Testis (tissue), 2 donors: ENCODE measurements at regions not wholly inside any gene's neighbourhood (a gene's known extent, or its start where the extent isn't known, plus 50 kb on each side); places are given as distances from the start of the nearest gene placed in this dataset.

Source experiments
- DNase-seq: peaks from one replicate; pipeline ENCODE4 v3.0.0-alpha.2; 2019
- H3K27ac ChIP-seq, 2 donors: fragments of 200-600 bp; sonication (generic); one replicate each; pipeline ENCODE4 v1.5.1; 2019
- H3K27me3 ChIP-seq: fragments of 200-600 bp; sonication (generic); one replicate; pipeline ENCODE4 v1.5.1; 2019
- H3K36me3 ChIP-seq: fragments of 200-600 bp; sonication (generic); one replicate; pipeline ENCODE4 v1.5.1; 2017; ENCODE audit warnings: low read depth; ENCODE audit errors: missing control alignments
- H3K4me1 ChIP-seq: fragments of 200-600 bp; sonication (generic); one replicate; pipeline ENCODE4 v1.5.1; 2019
- H3K4me3 ChIP-seq, 2 donors: fragments of 200-600 bp; sonication (generic); one replicate each; pipeline ENCODE4 v1.5.1; 2017 to 2019
- H3K9me3 ChIP-seq: fragments of 200-600 bp; sonication (generic); one replicate; pipeline ENCODE4 v1.5.1; 2017
- POLR2A ChIP-seq: fragments of 450-650 bp; IDR thresholded peaks from one replicate; pipeline ENCODE4 v1.6.1; 2017; ENCODE audit warnings: antibody characterized with exemption, mild to moderate bottlenecking, moderate library complexity
- WGBS, 2 donors: methylation state at CpG; one replicate each; pipeline ENCODE4 v1.1.5; 2018; 5-methylcytosine and 5-hydroxymethylcytosine counted together
- intact Hi-C: fragments of 100-400 bp; cut with DNase I; formaldehyde crosslinking; loops from one replicate; pipeline ENCODE4 v1.15.1; 2023; ENCODE audit warnings: low total_unique reads
- TF ChIP-seq, protein P1 (sequence below), 3 experiments: fragments of 450-650 bp in 2 of 3; fragments of 200-600 bp in 1 of 3; sonication (generic) in 1 of 3; IDR thresholded peaks; one replicate each; pipeline ENCODE4 v1.5.1; 2016 to 2019; ENCODE audit warnings: antibody characterized with exemption in 3 of 3, mild to moderate bottlenecking in 2 of 3, moderate library complexity in 1 of 3

GRCh38 chr1:60280256-60280655, 206.7 kb upstream of the C1orf87 start:
- TF ChIP-seq, protein P1, sequence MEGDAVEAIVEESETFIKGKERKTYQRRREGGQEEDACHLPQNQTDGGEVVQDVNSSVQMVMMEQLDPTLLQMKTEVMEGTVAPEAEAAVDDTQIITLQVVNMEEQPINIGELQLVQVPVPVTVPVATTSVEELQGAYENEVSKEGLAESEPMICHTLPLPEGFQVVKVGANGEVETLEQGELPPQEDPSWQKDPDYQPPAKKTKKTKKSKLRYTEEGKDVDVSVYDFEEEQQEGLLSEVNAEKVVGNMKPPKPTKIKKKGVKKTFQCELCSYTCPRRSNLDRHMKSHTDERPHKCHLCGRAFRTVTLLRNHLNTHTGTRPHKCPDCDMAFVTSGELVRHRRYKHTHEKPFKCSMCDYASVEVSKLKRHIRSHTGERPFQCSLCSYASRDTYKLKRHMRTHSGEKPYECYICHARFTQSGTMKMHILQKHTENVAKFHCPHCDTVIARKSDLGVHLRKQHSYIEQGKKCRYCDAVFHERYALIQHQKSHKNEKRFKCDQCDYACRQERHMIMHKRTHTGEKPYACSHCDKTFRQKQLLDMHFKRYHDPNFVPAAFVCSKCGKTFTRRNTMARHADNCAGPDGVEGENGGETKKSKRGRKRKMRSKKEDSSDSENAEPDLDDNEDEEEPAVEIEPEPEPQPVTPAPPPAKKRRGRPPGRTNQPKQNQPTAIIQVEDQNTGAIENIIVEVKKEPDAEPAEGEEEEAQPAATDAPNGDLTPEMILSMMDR (IDR thresholded peaks at IDR 0.05), result no peak
- TF ChIP-seq POLR2A, result no peak
- Histone ChIP-seq H3K27ac (no peak overlapping the region), H3K36me3 (no peaks in the 10 kb centered on the region), H3K4me1 (peaks cover 10% of the 10 kb centered on the region), H3K9me3 (no peaks in the 10 kb centered on the region), H3K27me3 (no peaks in the 10 kb centered on the region), H3K4me3 (no peak overlapping the region)
- 42 to 43% methylated on average over 3 of the region's 3 CpGs for WGBS, 2 donors
- DNase-seq, result no peak
- intact Hi-C loops, result no loop called here

GRCh38 chr1:60279798-60280197, 206.2 kb upstream of the C1orf87 start:
- no peaks in the 10 kb centered on the region for H3K27me3 ChIP-seq
- no peak overlapping the region for H3K4me3 ChIP-seq
- TF ChIP-seq POLR2A, result no peak
- TF ChIP-seq, protein P1 (IDR thresholded peaks at IDR 0.05), result no peak
- H3K4me1 ChIP-seq, result peaks cover 5% of the 10 kb centered on the region
- no peaks in the 10 kb centered on the region for H3K9me3 ChIP-seq
- no peak for DNase-seq
- intact Hi-C loops, result no loop called here
- H3K27ac ChIP-seq, result no peak overlapping the region
- no peaks in the 10 kb centered on the region for H3K36me3 ChIP-seq

GRCh38 chr1:60277269-60277668, 203.7 kb upstream of the C1orf87 start:
- Histone ChIP-seq H3K4me3 (no peak overlapping the region), H3K9me3 (no peaks in the 10 kb centered on the region), H3K4me1 (no peaks in the 10 kb centered on the region), H3K27ac (no peak overlapping the region), H3K36me3 (no peaks in the 10 kb centered on the region), H3K27me3 (no peaks in the 10 kb centered on the region)
- TF ChIP-seq, protein P1 (IDR thresholded peaks at IDR 0.05), result no peak
- TF ChIP-seq POLR2A, result no peak
- 70 to 74% methylated on average over 2 of the region's 2 CpGs for WGBS, 2 donors
- DNase-seq, result no peak
- intact Hi-C loops, result no loop called here

DNA sequence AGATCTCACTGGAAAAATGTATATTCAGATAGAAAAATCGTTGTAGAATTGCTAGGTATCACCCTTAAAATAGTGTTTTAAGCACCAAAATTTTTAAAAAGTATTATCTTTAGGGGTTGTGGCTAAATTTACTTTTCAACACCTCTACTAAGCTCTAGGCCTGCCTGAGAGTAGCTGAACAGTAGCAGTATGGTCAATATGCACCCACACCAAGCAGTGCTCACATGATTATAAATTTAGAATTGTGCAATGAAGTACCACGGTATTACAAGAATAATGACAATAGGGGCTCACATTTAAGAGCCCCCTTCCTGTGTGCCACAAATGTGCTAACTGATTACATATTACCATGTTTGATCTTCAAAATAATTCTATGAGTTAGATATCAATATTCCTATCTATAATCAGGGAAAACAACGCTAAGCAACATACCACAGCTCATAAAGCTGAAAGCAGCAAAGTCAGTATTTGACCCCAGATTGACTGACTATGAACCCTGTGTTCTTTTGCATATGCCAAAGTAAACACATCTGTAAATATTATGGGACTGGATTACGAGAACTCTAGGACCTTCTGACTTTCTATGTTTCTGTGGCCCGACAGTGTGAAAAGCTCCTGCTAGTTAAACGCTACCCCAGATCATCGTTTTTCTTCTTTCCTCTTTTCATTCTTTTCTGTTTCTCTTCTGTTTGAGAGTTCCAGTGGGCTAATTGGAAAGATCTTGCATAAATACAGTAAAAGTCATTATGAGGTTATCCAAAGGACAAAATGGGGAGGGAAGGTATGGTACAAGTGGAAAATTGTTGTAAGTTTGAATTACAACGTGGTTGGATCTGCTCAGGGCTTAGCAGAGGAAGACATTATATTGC, 201.1 kb upstream of the C1orf87 start:
- DNase-seq, result no peak
- no peak for TF ChIP-seq POLR2A
- TF ChIP-seq, protein P1 (IDR thresholded peaks at IDR 0.05), result no peak
- H3K27me3 ChIP-seq, result no peaks in the 10 kb centered on the region
- no peak overlapping the region for H3K4me3 ChIP-seq
- no peaks in the 10 kb centered on the region for H3K9me3 ChIP-seq
- H3K27ac ChIP-seq, result no peak overlapping the region
- H3K4me1 ChIP-seq, result no peaks in the 10 kb centered on the region
- intact Hi-C loops, result no loop called here
- WGBS, 2 donors, result 60 to 61% methylated on average over 8 of the region's 8 CpGs
- H3K36me3 ChIP-seq, result no peaks in the 10 kb centered on the region

GRCh38 chr1:60273185-60273584, 199.6 kb upstream of the C1orf87 start:
- H3K27ac ChIP-seq, result no peak overlapping the region
- no peak overlapping the region for H3K4me3 ChIP-seq
- TF ChIP-seq, protein P1 (IDR thresholded peaks at IDR 0.05), result no peak
- no peak for TF ChIP-seq POLR2A
- no peaks in the 10 kb centered on the region for H3K27me3 ChIP-seq
- DNase-seq, result no peak
- H3K4me1 ChIP-seq, result no peaks in the 10 kb centered on the region
- intact Hi-C loops, result no loop called here
- H3K36me3 ChIP-seq, result no peaks in the 10 kb centered on the region
- WGBS, 2 donors, result 76 to 82% methylated on average over 1 of the region's 1 CpG
- H3K9me3 ChIP-seq, result no peaks in the 10 kb centered on the region
